ENCODE measurements at regions not wholly inside any gene's neighbourhood (a gene's known extent, or its start where the extent isn't known, plus 50 kb on each side); places are given as distances from the start of the nearest gene placed in this dataset.
"Not testable (repeated sequence)": the region's sequence is repeated elsewhere in the genome, so short reads cannot be mapped to it uniquely, and the experiment has no call there.

- DNase-seq (ENCODE audit: low spot score) = peak; percentile 74
- intact Hi-C loops (cut with DNase I) = no loop called here
These were observed 58.2 kb downstream of the TMEM270 start for GRCh38 chr7:73918926-73919693.

DNA sequence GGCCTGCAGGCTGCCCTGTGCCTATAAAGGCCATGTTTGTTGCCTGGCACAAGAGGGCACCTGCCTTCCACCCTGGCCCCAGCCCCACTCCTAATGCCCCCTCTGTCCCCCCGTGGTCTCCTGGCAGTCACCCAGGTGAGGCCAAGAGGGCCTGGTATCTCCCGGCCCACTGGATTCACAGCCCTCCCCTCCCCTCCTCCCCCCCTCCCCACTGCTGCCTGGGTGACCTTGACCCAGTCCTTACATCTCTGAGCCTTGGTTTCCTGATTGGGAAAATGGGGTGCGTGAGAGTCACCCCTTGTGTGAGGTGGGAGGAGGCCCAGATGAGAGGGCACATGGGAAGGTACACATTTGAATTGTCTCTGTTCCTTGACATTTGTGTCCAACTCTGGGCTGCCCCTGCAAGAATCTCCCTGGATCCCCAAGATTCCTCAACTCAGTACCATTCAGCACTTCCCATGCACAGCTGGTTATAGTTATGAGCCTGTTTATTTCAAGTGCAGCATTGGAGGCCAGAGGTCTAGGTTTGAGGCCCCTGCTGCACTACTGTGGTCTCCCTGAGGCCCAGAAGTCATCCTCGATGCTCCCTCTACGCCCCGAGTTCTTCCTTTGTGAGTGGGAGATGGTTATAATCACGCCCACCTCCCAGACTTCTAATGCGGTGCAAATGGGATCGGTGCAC lies 58.9 kb downstream of the TMEM270 start:
- DNase-seq (ENCODE audit: low spot score) = no peak
- intact Hi-C loops (cut with DNase I) = no loop called here

- peak; percentile 67 for DNase-seq (ENCODE audit: low spot score)
- intact Hi-C loops (cut with DNase I) = no loop called here
These were observed 59.6 kb downstream of the TMEM270 start for GRCh38 chr7:73920406-73921134.

- intact Hi-C loops (cut with DNase I) = no loop called here
- peak; percentile 73 for DNase-seq (ENCODE audit: low spot score)
These were observed 60.9 kb downstream of the TMEM270 start for GRCh38 chr7:73921623-73922528.

GRCh38 chr7:73928644-73929043 lies 67.7 kb downstream of the TMEM270 start:
- intact Hi-C loops (cut with DNase I) = not testable (repeated sequence)
- DNase-seq (ENCODE audit: low spot score) = peak; percentile 15

DNA sequence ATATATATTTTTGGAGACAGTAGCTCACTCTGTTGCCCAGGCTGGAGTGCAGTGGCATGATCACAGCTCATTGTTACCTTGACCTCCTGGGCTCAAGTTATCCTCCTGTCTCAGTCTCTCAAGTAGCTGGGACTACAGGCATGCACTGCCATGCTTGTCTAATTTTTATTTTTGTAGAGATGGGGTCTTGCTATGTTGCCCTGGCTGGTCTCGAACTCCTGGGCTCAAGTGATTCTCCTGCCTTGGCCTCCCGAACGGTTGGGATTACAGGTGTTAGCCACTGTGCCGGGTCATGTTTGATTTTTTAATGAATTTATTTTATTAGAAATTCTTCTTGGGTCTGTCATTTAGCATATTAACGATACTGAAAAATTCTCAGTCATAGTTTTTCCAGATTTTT lies 70.5 kb downstream of the TMEM270 start:
- intact Hi-C loops (cut with DNase I) = no loop called here

DNA sequence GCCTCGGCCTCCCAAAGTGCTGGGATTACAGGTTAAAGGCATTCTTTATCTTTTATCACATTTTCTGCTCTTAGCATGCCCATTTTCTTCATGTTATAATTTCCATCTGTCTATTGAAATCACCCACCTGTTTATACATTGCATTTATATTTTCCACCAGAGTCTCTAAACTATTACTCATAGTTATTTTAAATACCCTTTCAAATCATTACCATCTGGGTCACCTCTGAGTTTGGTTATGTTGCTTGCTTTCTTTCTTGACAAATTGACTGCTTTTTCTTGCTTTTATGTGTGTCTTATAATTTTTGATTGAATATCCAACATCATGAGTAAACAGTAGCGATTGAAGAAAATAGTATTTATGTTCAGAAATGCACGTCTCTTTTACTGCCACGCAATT lies 71.4 kb downstream of the TMEM270 start:
- intact Hi-C loops (cut with DNase I) = no loop called here
- no peak for DNase-seq (ENCODE audit: low spot score)

More for the DNA sequence above, 70.5 kb downstream of the TMEM270 start:
- peak; percentile 10 for DNase-seq (ENCODE audit: low spot score)

- intact Hi-C loops (cut with DNase I) = no loop called here
- no peak for DNase-seq (ENCODE audit: low spot score)
These were observed 72.1 kb downstream of the TMEM270 start for GRCh38 chr7:73933091-73933490.

GRCh38 chr7:73936967-73937366 lies 76.0 kb downstream of the TMEM270 start:
- intact Hi-C loops (cut with DNase I) = no loop called here
- DNase-seq (ENCODE audit: low spot score) = peak; percentile 22

DNA sequence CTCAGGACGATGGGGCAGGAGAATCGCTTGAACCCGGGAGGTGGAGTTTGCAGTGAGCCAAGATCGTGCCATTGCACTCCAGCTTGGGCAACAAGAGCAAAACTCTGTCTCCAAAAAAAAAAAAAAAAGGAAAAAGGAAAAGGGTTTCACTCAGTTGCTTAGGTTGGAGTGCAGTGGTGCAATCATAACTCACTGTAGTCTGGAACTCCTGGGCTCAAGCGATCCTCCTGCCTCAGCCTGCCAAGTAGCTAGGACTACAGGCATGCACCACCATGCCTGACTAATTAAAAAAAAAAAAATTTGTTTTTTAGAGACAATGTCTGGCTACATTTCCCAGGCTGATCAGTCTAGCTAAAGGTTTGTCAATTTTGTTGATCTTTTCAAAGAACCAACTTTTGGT lies 76.7 kb downstream of the TMEM270 start:
- intact Hi-C loops (cut with DNase I); DNase-seq (ENCODE audit: low spot score): not testable (repeated sequence)

GRCh38 chr7:73939528-73939927 lies 78.6 kb downstream of the TMEM270 start:
- DNase-seq (ENCODE audit: low spot score) = no peak
- intact Hi-C loops (cut with DNase I) = no loop called here

DNA sequence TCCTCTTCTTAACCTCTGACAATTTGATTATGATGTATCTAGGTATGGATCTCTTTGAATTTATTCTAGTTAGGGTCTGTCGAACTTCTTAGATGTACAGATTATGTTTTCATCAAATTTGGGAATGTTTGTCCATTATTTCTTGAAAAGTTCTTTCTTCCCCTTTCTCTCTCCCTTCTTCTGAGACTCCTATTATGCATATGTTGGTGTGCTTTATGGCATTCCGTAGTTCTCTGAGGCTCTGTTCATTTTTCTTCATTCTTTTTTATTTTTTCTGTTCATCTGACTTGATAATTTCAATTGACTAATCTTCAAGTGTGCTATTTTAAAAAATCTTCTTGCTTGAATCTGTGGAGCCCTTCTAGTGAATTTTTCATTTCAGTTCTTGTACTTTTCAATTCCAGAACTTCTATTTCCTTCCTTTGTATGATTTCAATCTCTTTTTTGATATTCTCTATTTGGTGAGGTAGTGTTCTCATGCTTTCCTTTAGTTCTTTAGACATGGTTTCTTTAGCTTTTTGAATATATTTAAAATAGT lies 79.8 kb downstream of the TMEM270 start:
- intact Hi-C loops (cut with DNase I) = no loop called here
- no peak for DNase-seq (ENCODE audit: low spot score)

- DNase-seq (ENCODE audit: low spot score) = no peak
- intact Hi-C loops (cut with DNase I) = no loop called here
These were observed 81.0 kb downstream of the TMEM270 start for GRCh38 chr7:73941836-73942551.

GRCh38 chr7:73945022-73945421 lies 83.0 kb upstream of the ELN start:
- intact Hi-C loops (cut with DNase I) = no loop called here
- no peak for DNase-seq (ENCODE audit: low spot score)

GRCh38 chr7:73948287-73948686 lies 79.7 kb upstream of the ELN start:
- no peak for DNase-seq (ENCODE audit: low spot score)

GRCh38 chr7:73952266-73952665 lies 75.7 kb upstream of the ELN start:
- intact Hi-C loops (cut with DNase I) = no loop called here
- no peak for DNase-seq (ENCODE audit: low spot score)

More at GRCh38 chr7:73948287-73948686, 79.7 kb upstream of the ELN start:
- intact Hi-C loops (cut with DNase I) = no loop called here

DNA sequence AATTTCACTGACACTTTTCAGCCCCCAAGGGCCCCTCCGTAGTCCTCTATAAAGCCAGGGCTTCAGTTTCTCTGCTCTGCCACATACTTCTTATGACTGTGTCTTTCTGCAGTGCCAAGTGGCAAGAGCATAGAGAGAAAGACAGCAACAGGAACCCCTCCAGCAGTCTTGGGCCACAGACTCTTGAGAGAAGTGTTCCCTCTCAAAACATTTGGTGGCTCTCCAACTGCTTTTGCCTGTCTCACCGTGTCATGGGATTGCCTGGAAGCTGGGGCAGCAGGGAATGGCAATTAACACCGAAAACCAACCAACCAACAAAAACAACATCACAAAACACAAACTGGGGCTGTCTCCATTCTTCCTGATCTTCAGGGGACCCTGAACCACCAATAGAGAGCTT lies 73.8 kb upstream of the ELN start:
- intact Hi-C loops (cut with DNase I) = no loop called here
- no peak for DNase-seq (ENCODE audit: low spot score)

DNA sequence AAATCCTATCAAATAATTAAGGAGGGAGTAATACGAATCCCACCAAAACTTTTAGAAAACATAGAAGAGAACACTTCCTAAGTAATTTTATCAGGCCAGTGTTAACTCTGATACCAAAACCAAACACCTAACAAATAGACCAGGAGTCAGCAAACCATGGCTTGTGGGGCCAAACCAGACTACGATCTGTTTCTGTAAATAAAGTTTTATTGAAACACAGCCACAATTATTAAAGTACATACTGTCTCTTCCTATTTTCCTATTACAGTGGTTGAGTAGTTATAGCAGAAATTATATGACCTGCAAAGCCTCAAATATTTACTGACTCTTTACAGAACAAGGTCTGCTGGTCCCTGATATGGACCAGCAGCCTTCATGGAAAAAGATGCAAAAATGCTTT lies 73.1 kb upstream of the ELN start:
- intact Hi-C loops (cut with DNase I) = no loop called here
- DNase-seq (ENCODE audit: low spot score) = no peak

- intact Hi-C loops (cut with DNase I) = no loop called here
- no peak for DNase-seq (ENCODE audit: low spot score)
These were observed 67.4 kb upstream of the ELN start for GRCh38 chr7:73960548-73960947.
